Endothelial cell of umbilical vein (primary cell): ENCODE measurements at regions not wholly inside any gene's neighbourhood (a gene's known extent, or its start where the extent isn't known, plus 50 kb on each side); places are given as distances from the start of the nearest gene placed in this dataset.

Experiments used
- BruUV-seq: library from RNA; stranded (reverse); fragments of 400-500 nt; replicated peaks from 2 replicates; lab custom pipeline; 2021; lab: Mats Ljungman, UMichigan
- CTCF ChIA-PET: fragments of 300-600, 350-600 bp; sonication (Branson Sonifier 250); formaldehyde crosslinking; loops from one replicate; lab custom pipeline; 2021; ENCODE audit warnings: antibody characterized with exemption, inconsistent platforms; lab: Charles Lee
- POLR2A ChIA-PET: fragments of 300-600, 350-600 bp; sonication (Branson Sonifier 250); formaldehyde crosslinking; loops from one replicate; lab custom pipeline; 2021; ENCODE audit warnings: antibody characterized with exemption, inconsistent platforms; lab: Charles Lee
- DNase-seq: peaks from one replicate; pipeline ENCODE4 v3.0.0-alpha.2; 2011; ENCODE audit warnings: low read depth, low spot score
- FAIRE-seq: peaks from 2 replicates; lab custom pipeline; 2011; peaks lifted over from hg19 to GRCh38; lab: Jason Lieb, UNC
- H2AFZ ChIP-seq: 2 replicates; pipeline ENCODE4 v1.6.0; 2012; ENCODE audit warnings: low read depth, low read length, control low read depth, inconsistent platforms
- H3K27ac ChIP-seq: 2 replicates; pipeline ENCODE4 v1.5.1; 2011; ENCODE audit warnings: low read depth, mild to moderate bottlenecking, control low read depth, low read length, moderate library complexity; ENCODE audit not compliant: insufficient read depth
- H3K27me3 ChIP-seq, 2 experiments: 2 replicates each; pipeline versions ENCODE4 v1.6.0 to v1.6.1; 2011; ENCODE audit warnings: low read length in 2 of 2, mixed read lengths in 1 of 2; ENCODE audit not compliant: control insufficient read depth in 2 of 2, insufficient read depth in 2 of 2
- H3K36me3 ChIP-seq, 2 experiments: 2 replicates in 1 of 2; 3 replicates in 1 of 2; pipeline ENCODE4 v1.5.1; 2011; ENCODE audit warnings: low read length in 2 of 2, mild to moderate bottlenecking in 1 of 2, moderate library complexity in 1 of 2; ENCODE audit not compliant: control insufficient read depth in 2 of 2, insufficient read depth in 2 of 2; ENCODE audit errors: extremely low read depth in 1 of 2
- H3K4me1 ChIP-seq: 3 replicates; pipeline ENCODE4 v1.5.1; 2011; ENCODE audit warnings: mild to moderate bottlenecking, low read length; ENCODE audit not compliant: control insufficient read depth, insufficient read depth; ENCODE audit errors: extremely low read depth
- H3K4me2 ChIP-seq: 2 replicates; pipeline ENCODE4 v1.6.1; 2011; ENCODE audit warnings: low read length, control low read depth, mixed read lengths; ENCODE audit not compliant: insufficient read depth
- H3K4me3 ChIP-seq, 3 experiments: fragments of 200-600 bp in 1 of 3; sonication (generic), shearing (Covaris generic) in 1 of 3; replicated peaks in 1 of 3; 2 replicates each; pipeline ENCODE4 v1.5.1; 2011 to 2016; ENCODE audit warnings: control low read depth in 3 of 3, low read length in 3 of 3, mild to moderate bottlenecking in 2 of 3, inconsistent platforms in 1 of 3, low read depth in 1 of 3, moderate library complexity in 1 of 3; ENCODE audit not compliant: insufficient read depth in 1 of 3
- H3K79me2 ChIP-seq: 2 replicates; pipeline ENCODE4 v1.6.0; 2012; ENCODE audit warnings: low read length, inconsistent platforms; ENCODE audit not compliant: control insufficient read depth, insufficient read depth
- H3K9ac ChIP-seq: replicated peaks from 2 replicates; pipeline ENCODE3; 2011; ENCODE audit warnings: low read length, control low read depth; ENCODE audit not compliant: insufficient read depth; ENCODE audit errors: extremely low read depth
- H3K9me1 ChIP-seq: replicated peaks from 3 replicates; pipeline ENCODE4 v1.6.0; 2011; ENCODE audit warnings: mild to moderate bottlenecking, low read length; ENCODE audit not compliant: control insufficient read depth, insufficient read depth; ENCODE audit errors: extremely low read depth
- H3K9me3 ChIP-seq: replicated peaks from 2 replicates; pipeline ENCODE4 v1.5.1; 2012; ENCODE audit warnings: low read length, inconsistent platforms; ENCODE audit not compliant: control insufficient read depth, insufficient read depth
- H4K20me1 ChIP-seq: replicated peaks from 2 replicates; pipeline ENCODE3; 2011; ENCODE audit warnings: mild to moderate bottlenecking, low read length; ENCODE audit not compliant: control insufficient read depth, insufficient read depth; ENCODE audit errors: extremely low read depth
- EZH2 ChIP-seq: IDR thresholded peaks from 2 replicates; pipeline ENCODE4 v1.6.1; 2012; ENCODE audit warnings: borderline replicate concordance, low read depth, mild to moderate bottlenecking, moderate library complexity, low read length, inconsistent platforms; ENCODE audit not compliant: severe bottlenecking
- FOS ChIP-seq: IDR thresholded peaks from 2 replicates; pipeline ENCODE4 v1.6.1; 2011; ENCODE audit warnings: mild to moderate bottlenecking, low read length, moderate library complexity, borderline replicate concordance; ENCODE audit not compliant: insufficient read depth
- GATA2 ChIP-seq: IDR thresholded peaks from 2 replicates; pipeline ENCODE4 v1.7.0; 2011; ENCODE audit warnings: low read depth, mild to moderate bottlenecking, moderate library complexity, mixed read lengths, low read length; ENCODE audit not compliant: insufficient read length, insufficient read depth
- JUN ChIP-seq: IDR thresholded peaks from 2 replicates; pipeline ENCODE4 v1.6.1; 2011; ENCODE audit warnings: borderline replicate concordance, low read depth; ENCODE audit not compliant: insufficient read length, insufficient read depth
- MYC ChIP-seq: IDR thresholded peaks from one replicate; pipeline ENCODE4 v1.6.1; 2011; ENCODE audit warnings: mild to moderate bottlenecking, low read depth, low read length
- POLR2A ChIP-seq: IDR thresholded peaks from 2 replicates; pipeline ENCODE4 v1.6.1; 2012; ENCODE audit warnings: low read depth, mild to moderate bottlenecking, control low read depth, low read length
- POLR2AphosphoS5 ChIP-seq: IDR thresholded peaks from 2 replicates; pipeline ENCODE4 v1.6.1; 2012; ENCODE audit warnings: low read depth, mild to moderate bottlenecking, control low read depth, low read length, moderate library complexity; ENCODE audit not compliant: insufficient read depth
- dilution Hi-C: fragments of 300-500 bp; cut with MboI; formaldehyde crosslinking; loops from one replicate; pipeline ENCODE4 v1.15.0; 2019; ENCODE audit warnings: low sequenced_read_pairs; ENCODE audit not compliant: extremely low pct_ligation_motif_present
- intact Hi-C: fragments of 100-400 bp; cut with micrococcal nuclease; formaldehyde crosslinking; loops from one replicate; pipeline ENCODE4 v1.10.0; 2022
- TF ChIP-seq, protein P1 (sequence below), 2 donors: IDR thresholded peaks; 1 replicate in 1 of 2; 2 replicates in 1 of 2; pipeline ENCODE4 v1.5.1; 2011; ENCODE audit warnings: low read length in 2 of 2, mild to moderate bottlenecking in 2 of 2, moderate library complexity in 2 of 2, control low read depth in 1 of 2, inconsistent platforms in 1 of 2, low read depth in 1 of 2; ENCODE audit not compliant: insufficient read depth in 1 of 2; ENCODE audit errors: extremely low read depth in 1 of 2
- TF ChIP-seq, protein P2 (sequence below): IDR thresholded peaks from 2 replicates; pipeline ENCODE4 v1.6.1; 2011; ENCODE audit not compliant: insufficient read depth, insufficient read length

GRCh38 chr13:40403509-40404241 lies 262.8 kb downstream of the FOXO1 start:
- H3K9ac ChIP-seq: peak overlapping the region; percentile 57
- no peak overlapping the region for H2AFZ ChIP-seq
- H3K27ac ChIP-seq: peak overlapping the region; percentile 61
- ChIA-PET POLR2A (no interaction called here), CTCF (interaction anchor here (0.9 to 1.9 kb wide), 4 partner anchors 17 to 335 kb away, joined by 4 to 7 read pairs (median 4); no protein-coding TSS in a partner anchor)
- no peaks in the 10 kb centered on the region for H3K9me1 ChIP-seq
- H4K20me1 ChIP-seq: no peaks in the 10 kb centered on the region
- intact Hi-C loops (loop anchor here (1.0 to 10.0 kb wide), 7 partner anchors 75 to 621 kb away; partner anchors contain the start of gene FOXO1), dilution Hi-C loops (no loop called here)
- H3K4me3 ChIP-seq: no peak overlapping the region
- TF ChIP-seq JUN: no peak
- no peak for TF ChIP-seq FOS
- TF ChIP-seq MYC: no peak
- TF ChIP-seq GATA2: no peak
- TF ChIP-seq, protein P1, sequence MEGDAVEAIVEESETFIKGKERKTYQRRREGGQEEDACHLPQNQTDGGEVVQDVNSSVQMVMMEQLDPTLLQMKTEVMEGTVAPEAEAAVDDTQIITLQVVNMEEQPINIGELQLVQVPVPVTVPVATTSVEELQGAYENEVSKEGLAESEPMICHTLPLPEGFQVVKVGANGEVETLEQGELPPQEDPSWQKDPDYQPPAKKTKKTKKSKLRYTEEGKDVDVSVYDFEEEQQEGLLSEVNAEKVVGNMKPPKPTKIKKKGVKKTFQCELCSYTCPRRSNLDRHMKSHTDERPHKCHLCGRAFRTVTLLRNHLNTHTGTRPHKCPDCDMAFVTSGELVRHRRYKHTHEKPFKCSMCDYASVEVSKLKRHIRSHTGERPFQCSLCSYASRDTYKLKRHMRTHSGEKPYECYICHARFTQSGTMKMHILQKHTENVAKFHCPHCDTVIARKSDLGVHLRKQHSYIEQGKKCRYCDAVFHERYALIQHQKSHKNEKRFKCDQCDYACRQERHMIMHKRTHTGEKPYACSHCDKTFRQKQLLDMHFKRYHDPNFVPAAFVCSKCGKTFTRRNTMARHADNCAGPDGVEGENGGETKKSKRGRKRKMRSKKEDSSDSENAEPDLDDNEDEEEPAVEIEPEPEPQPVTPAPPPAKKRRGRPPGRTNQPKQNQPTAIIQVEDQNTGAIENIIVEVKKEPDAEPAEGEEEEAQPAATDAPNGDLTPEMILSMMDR (IDR thresholded peaks at IDR 0.05; ENCODE audit: extremely low read depth in 1 of 2, insufficient read depth in 1 of 2, low read depth in 1 of 2, low read length in 2 of 2): no peak
- no peak for TF ChIP-seq POLR2AphosphoS5
- TF ChIP-seq EZH2: no peak
- TF ChIP-seq, protein P2, sequence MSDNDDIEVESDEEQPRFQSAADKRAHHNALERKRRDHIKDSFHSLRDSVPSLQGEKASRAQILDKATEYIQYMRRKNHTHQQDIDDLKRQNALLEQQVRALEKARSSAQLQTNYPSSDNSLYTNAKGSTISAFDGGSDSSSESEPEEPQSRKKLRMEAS: no peak
- TF ChIP-seq POLR2A: no peak
- H3K79me2 ChIP-seq: no peaks in the 10 kb centered on the region
- DNase-seq: no peak
- H3K4me1 ChIP-seq: peaks cover 34% of the 10 kb centered on the region
- BruUV-seq: no TSS peak
- H3K36me3 ChIP-seq: no peaks in the 10 kb centered on the region
- peak overlapping the region; percentile 60 for H3K4me2 ChIP-seq
- no peaks in the 10 kb centered on the region for H3K9me3 ChIP-seq
- no peak for FAIRE-seq
- H3K27me3 ChIP-seq: no peaks in the 10 kb centered on the region
